K562 (cell line): ENCODE measurements at regions not wholly inside any gene's neighbourhood (a gene's known extent, or its start where the extent isn't known, plus 50 kb on each side); places are given as distances from the start of the nearest gene placed in this dataset.

ENCODE experiments used
- ATAC-seq: fragments of 200-7000 bp; cut with Tn5 transposase; 3 replicates; pipeline ENCODE4 v1.9.1; 2020; ENCODE audit warnings: moderate library complexity
- BruUV-seq: library from RNA; stranded (reverse); fragments of 400-500 nt; replicated peaks from 2 replicates; lab custom pipeline; 2021; lab: Mats Ljungman, UMichigan
- CTCF ChIA-PET: fragments of 300-600 bp; formaldehyde crosslinking; extraction: SDS; loops from one replicate; lab custom pipeline; 2021; ENCODE audit warnings: low intra/inter-chr PET ratio; lab: Yijun Ruan, JAX
- POLR2A ChIA-PET: fragments of 300-600, 350-650 bp; sonication (Branson Sonifier 250); formaldehyde crosslinking; extraction: SDS; loops from one replicate; lab custom pipeline; 2021; ENCODE audit warnings: antibody characterized with exemption, inconsistent platforms; lab: Yijun Ruan, JAX
- DNase-seq, 4 experiments: peaks; one replicate each; pipeline versions ENCODE4 v3.0.0 to v3.0.0-alpha.2; 2011 to 2018; ENCODE audit warnings: low spot score in 3 of 4, mixed read lengths in 3 of 4; ENCODE audit errors: extremely low read depth in 1 of 4
- FAIRE-seq: peaks from 2 replicates; lab custom pipeline; 2011; peaks lifted over from hg19 to GRCh38; lab: Jason Lieb, UNC
- H2AFZ ChIP-seq: 2 replicates; pipeline ENCODE4 v1.6.0; 2011; ENCODE audit warnings: low read depth, low read length, control low read depth, inconsistent platforms
- H3K27ac ChIP-seq: fragments of 200-600 bp; 3 replicates; pipeline ENCODE4 v1.8.0; 2011; ENCODE audit warnings: low read depth, mild to moderate bottlenecking, control low read depth, inconsistent platforms, low read length, moderate library complexity, mixed read lengths; ENCODE audit errors: extremely low read depth
- H3K27me3 ChIP-seq, 2 experiments: fragments of 300-600 bp in 1 of 2; 2 replicates in 1 of 2; 3 replicates in 1 of 2; pipeline versions ENCODE4 v1.6.0 to v1.8.0; 2011; ENCODE audit warnings: inconsistent platforms in 2 of 2, low read length in 2 of 2, mild to moderate bottlenecking in 1 of 2, mixed read lengths in 1 of 2, moderate library complexity in 1 of 2; ENCODE audit not compliant: control insufficient read depth in 2 of 2, insufficient read depth in 2 of 2
- H3K36me3 ChIP-seq: fragments of 300-600 bp; 3 replicates; pipeline ENCODE4 v1.8.0; 2011; ENCODE audit warnings: mild to moderate bottlenecking, low read length, inconsistent platforms; ENCODE audit not compliant: control insufficient read depth, insufficient read depth
- H3K4me1 ChIP-seq, 2 experiments: fragments of 200-600 bp in 1 of 2; replicated peaks in 1 of 2; 2 replicates in 1 of 2; 3 replicates in 1 of 2; pipeline versions ENCODE4 v1.5.1 to v1.8.0; 2011; ENCODE audit warnings: inconsistent platforms in 2 of 2, low read length in 2 of 2, mild to moderate bottlenecking in 1 of 2, mixed read lengths in 1 of 2, moderate library complexity in 1 of 2; ENCODE audit not compliant: control insufficient read depth in 2 of 2, insufficient read depth in 2 of 2
- H3K4me2 ChIP-seq: 2 replicates; pipeline ENCODE4 v1.6.1; 2011; ENCODE audit warnings: low read length, control low read depth, inconsistent platforms, mixed read lengths; ENCODE audit not compliant: insufficient read depth
- H3K4me3 ChIP-seq: fragments of 200-600 bp; sonication (generic), shearing (Covaris generic); 2 replicates; pipeline ENCODE4 v1.5.1; 2016; ENCODE audit warnings: control low read depth, inconsistent platforms
- H3K79me2 ChIP-seq: fragments of 200-600 bp; 3 replicates; pipeline ENCODE4 v1.8.0; 2011; ENCODE audit warnings: low read length, inconsistent platforms; ENCODE audit not compliant: control insufficient read depth, insufficient read depth
- H3K9ac ChIP-seq, 2 experiments: 2 replicates each; pipeline versions ENCODE4 v1.6.0 to v1.6.1; 2011; ENCODE audit warnings: low read depth in 2 of 2, low read length in 2 of 2, control low read depth in 1 of 2, inconsistent platforms in 1 of 2, mild to moderate bottlenecking in 1 of 2, mixed read lengths in 1 of 2; ENCODE audit not compliant: insufficient read depth in 1 of 2
- H3K9me1 ChIP-seq: one replicate; pipeline ENCODE4 v1.6.0; 2011; ENCODE audit warnings: inconsistent platforms, mild to moderate bottlenecking, low read length, moderate library complexity; ENCODE audit not compliant: control insufficient read depth, insufficient read depth
- H3K9me3 ChIP-seq: replicated peaks from 2 replicates; pipeline ENCODE4 v1.5.1; 2011; ENCODE audit warnings: low read depth, low read length, inconsistent platforms; ENCODE audit not compliant: control insufficient read depth, insufficient read depth
- H4K20me1 ChIP-seq: replicated peaks from 2 replicates; pipeline ENCODE4 v1.6.1; 2011; ENCODE audit warnings: low read length, inconsistent platforms, mixed read lengths; ENCODE audit not compliant: control insufficient read depth, insufficient read depth
- BRD9 ChIP-seq: fragments of 450-650 bp; IDR thresholded peaks from 2 replicates; pipeline ENCODE4 v1.6.1; 2018; ENCODE audit warnings: low read depth; ENCODE audit not compliant: partially characterized antibody
- EWSR1 ChIP-seq: fragments of 450-650 bp; IDR thresholded peaks from 2 replicates; pipeline ENCODE4 v1.6.1; 2018; ENCODE audit warnings: borderline replicate concordance, mild to moderate bottlenecking, low read depth, moderate library complexity; ENCODE audit not compliant: partially characterized antibody
- FOS ChIP-seq: IDR thresholded peaks from 3 replicates; pipeline ENCODE4 v1.6.1; 2011; ENCODE audit not compliant: insufficient read length; ENCODE audit errors: extremely low read depth
- NR2C1 ChIP-seq, 2 experiments: fragments of 450-650 bp; IDR thresholded peaks; 2 replicates each; pipeline ENCODE4 v1.6.1; 2017; ENCODE audit warnings: mild to moderate bottlenecking in 2 of 2, antibody characterized with exemption in 1 of 2, inconsistent platforms in 1 of 2, missing compliant biosample characterization in 1 of 2, missing genetic modification characterization in 1 of 2
- ZNF212 ChIP-seq: fragments of 450-650 bp; formaldehyde crosslinking; IDR thresholded peaks from 2 replicates; pipeline ENCODE4 v1.4.0; 2020; ENCODE audit warnings: mild to moderate bottlenecking
- whole genome bisulfite sequencing: fragments of 100-300 bp; shearing (Covaris generic); methylation state at CpG from one replicate; pipeline ENCODE4 v1.1.6; 2016; ENCODE audit warnings: low coverage, mixed read lengths; ENCODE audit not compliant: insufficient coverage; ENCODE audit errors: missing lambda C conversion rate; 5-methylcytosine and 5-hydroxymethylcytosine counted together
- in situ Hi-C: fragments of 300-500 bp; cut with MboI; formaldehyde crosslinking; loops from 4 replicates; pipeline ENCODE4 v1.15.0; 2018; ENCODE audit warnings: inconsistent platforms, mixed read lengths
- intact Hi-C: fragments of 100-400 bp; cut with micrococcal nuclease; formaldehyde crosslinking; loops from 2 replicates; pipeline ENCODE4 v1.14.2; 2022
- TF ChIP-seq, protein P1 (sequence below): fragments of 450-650 bp; IDR thresholded peaks from 2 replicates; pipeline ENCODE4 v1.6.1; 2016; ENCODE audit warnings: mild to moderate bottlenecking, moderate library complexity
- TF ChIP-seq, protein P2 (sequence below): fragments of 450-650 bp; conservative IDR thresholded peaks from 2 replicates; pipeline ENCODE4 v1.6.1; 2016; ENCODE audit warnings: missing genetic modification characterization, low read depth, mild to moderate bottlenecking, missing compliant biosample characterization, moderate library complexity
- TF ChIP-seq, protein P3 (sequence below): fragments of 250-450 bp; sonication (Bioruptor Pico); IDR thresholded peaks from 2 replicates; pipeline ENCODE4 v1.8.0; 2021; ENCODE audit warnings: moderate library complexity, mild to moderate bottlenecking, inconsistent platforms
- TF ChIP-seq, protein P4 (sequence below): fragments of 250-450 bp; sonication (Bioruptor Pico); IDR thresholded peaks from 2 replicates; pipeline ENCODE4 v1.8.0; 2022; ENCODE audit warnings: moderate library complexity, mild to moderate bottlenecking, inconsistent platforms

DNA sequence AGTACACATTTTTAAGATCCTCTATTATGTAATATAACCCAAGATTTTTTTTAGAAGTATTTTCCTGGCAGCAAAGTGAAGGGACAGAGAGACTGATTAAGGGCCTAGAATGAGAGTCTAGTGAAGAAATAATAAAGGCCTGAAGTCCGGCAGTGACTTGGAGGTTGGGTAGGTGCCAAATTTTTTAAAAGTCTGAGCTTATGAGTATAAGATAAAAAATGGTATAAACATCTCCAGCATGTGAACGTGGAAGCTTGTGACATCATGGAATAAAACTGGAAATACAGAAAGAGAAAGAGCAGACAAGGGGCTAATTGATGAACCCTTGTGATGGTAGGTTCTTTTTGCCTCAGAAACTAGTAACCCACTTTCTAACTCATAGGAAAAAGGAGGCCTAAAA, 174.6 kb downstream of the SUCLA2 start:
- Histone ChIP-seq H3K36me3 (no peaks in the 10 kb centered on the region), H3K9me1 (no peaks in the 10 kb centered on the region), H3K4me3 (no peak overlapping the region), H3K4me2 (no peak overlapping the region), H3K27ac (no peak overlapping the region), H4K20me1 (no peaks in the 10 kb centered on the region), H3K9me3 (no peaks in the 10 kb centered on the region), H3K9ac (no peak overlapping the region), H2AFZ (no peak overlapping the region), H3K79me2 (no peaks in the 10 kb centered on the region), H3K27me3 (no peaks in the 10 kb centered on the region; a peak in 1 of 5 replicates), H3K4me1 (no peaks in the 10 kb centered on the region)
- DNase-seq, result no peak
- BruUV-seq, result no TSS peak
- CTCF ChIA-PET, result no interaction called here
- WGBS, result 0% methylated on average over 2 of the region's 2 CpGs
- ATAC-seq, result no peak
- FAIRE-seq, result no peak
- POLR2A ChIA-PET, result no interaction called here
- intact Hi-C loops, result no loop called here
- in situ Hi-C loops, result no loop called here
- TF ChIP-seq, protein P1, sequence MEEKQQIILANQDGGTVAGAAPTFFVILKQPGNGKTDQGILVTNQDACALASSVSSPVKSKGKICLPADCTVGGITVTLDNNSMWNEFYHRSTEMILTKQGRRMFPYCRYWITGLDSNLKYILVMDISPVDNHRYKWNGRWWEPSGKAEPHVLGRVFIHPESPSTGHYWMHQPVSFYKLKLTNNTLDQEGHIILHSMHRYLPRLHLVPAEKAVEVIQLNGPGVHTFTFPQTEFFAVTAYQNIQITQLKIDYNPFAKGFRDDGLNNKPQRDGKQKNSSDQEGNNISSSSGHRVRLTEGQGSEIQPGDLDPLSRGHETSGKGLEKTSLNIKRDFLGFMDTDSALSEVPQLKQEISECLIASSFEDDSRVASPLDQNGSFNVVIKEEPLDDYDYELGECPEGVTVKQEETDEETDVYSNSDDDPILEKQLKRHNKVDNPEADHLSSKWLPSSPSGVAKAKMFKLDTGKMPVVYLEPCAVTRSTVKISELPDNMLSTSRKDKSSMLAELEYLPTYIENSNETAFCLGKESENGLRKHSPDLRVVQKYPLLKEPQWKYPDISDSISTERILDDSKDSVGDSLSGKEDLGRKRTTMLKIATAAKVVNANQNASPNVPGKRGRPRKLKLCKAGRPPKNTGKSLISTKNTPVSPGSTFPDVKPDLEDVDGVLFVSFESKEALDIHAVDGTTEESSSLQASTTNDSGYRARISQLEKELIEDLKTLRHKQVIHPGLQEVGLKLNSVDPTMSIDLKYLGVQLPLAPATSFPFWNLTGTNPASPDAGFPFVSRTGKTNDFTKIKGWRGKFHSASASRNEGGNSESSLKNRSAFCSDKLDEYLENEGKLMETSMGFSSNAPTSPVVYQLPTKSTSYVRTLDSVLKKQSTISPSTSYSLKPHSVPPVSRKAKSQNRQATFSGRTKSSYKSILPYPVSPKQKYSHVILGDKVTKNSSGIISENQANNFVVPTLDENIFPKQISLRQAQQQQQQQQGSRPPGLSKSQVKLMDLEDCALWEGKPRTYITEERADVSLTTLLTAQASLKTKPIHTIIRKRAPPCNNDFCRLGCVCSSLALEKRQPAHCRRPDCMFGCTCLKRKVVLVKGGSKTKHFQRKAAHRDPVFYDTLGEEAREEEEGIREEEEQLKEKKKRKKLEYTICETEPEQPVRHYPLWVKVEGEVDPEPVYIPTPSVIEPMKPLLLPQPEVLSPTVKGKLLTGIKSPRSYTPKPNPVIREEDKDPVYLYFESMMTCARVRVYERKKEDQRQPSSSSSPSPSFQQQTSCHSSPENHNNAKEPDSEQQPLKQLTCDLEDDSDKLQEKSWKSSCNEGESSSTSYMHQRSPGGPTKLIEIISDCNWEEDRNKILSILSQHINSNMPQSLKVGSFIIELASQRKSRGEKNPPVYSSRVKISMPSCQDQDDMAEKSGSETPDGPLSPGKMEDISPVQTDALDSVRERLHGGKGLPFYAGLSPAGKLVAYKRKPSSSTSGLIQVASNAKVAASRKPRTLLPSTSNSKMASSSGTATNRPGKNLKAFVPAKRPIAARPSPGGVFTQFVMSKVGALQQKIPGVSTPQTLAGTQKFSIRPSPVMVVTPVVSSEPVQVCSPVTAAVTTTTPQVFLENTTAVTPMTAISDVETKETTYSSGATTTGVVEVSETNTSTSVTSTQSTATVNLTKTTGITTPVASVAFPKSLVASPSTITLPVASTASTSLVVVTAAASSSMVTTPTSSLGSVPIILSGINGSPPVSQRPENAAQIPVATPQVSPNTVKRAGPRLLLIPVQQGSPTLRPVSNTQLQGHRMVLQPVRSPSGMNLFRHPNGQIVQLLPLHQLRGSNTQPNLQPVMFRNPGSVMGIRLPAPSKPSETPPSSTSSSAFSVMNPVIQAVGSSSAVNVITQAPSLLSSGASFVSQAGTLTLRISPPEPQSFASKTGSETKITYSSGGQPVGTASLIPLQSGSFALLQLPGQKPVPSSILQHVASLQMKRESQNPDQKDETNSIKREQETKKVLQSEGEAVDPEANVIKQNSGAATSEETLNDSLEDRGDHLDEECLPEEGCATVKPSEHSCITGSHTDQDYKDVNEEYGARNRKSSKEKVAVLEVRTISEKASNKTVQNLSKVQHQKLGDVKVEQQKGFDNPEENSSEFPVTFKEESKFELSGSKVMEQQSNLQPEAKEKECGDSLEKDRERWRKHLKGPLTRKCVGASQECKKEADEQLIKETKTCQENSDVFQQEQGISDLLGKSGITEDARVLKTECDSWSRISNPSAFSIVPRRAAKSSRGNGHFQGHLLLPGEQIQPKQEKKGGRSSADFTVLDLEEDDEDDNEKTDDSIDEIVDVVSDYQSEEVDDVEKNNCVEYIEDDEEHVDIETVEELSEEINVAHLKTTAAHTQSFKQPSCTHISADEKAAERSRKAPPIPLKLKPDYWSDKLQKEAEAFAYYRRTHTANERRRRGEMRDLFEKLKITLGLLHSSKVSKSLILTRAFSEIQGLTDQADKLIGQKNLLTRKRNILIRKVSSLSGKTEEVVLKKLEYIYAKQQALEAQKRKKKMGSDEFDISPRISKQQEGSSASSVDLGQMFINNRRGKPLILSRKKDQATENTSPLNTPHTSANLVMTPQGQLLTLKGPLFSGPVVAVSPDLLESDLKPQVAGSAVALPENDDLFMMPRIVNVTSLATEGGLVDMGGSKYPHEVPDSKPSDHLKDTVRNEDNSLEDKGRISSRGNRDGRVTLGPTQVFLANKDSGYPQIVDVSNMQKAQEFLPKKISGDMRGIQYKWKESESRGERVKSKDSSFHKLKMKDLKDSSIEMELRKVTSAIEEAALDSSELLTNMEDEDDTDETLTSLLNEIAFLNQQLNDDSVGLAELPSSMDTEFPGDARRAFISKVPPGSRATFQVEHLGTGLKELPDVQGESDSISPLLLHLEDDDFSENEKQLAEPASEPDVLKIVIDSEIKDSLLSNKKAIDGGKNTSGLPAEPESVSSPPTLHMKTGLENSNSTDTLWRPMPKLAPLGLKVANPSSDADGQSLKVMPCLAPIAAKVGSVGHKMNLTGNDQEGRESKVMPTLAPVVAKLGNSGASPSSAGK, result no peak
- TF ChIP-seq, protein P2, sequence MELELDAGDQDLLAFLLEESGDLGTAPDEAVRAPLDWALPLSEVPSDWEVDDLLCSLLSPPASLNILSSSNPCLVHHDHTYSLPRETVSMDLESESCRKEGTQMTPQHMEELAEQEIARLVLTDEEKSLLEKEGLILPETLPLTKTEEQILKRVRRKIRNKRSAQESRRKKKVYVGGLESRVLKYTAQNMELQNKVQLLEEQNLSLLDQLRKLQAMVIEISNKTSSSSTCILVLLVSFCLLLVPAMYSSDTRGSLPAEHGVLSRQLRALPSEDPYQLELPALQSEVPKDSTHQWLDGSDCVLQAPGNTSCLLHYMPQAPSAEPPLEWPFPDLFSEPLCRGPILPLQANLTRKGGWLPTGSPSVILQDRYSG (tag), result no peak
- TF ChIP-seq BRD9, result no peak
- no peak for TF ChIP-seq FOS
- TF ChIP-seq ZNF212, result no peak
- TF ChIP-seq, protein P3, sequence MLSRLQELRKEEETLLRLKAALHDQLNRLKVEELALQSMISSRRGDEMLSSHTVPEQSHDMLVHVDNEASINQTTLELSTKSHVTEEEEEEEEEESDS, result no peak
- TF ChIP-seq, protein P4, sequence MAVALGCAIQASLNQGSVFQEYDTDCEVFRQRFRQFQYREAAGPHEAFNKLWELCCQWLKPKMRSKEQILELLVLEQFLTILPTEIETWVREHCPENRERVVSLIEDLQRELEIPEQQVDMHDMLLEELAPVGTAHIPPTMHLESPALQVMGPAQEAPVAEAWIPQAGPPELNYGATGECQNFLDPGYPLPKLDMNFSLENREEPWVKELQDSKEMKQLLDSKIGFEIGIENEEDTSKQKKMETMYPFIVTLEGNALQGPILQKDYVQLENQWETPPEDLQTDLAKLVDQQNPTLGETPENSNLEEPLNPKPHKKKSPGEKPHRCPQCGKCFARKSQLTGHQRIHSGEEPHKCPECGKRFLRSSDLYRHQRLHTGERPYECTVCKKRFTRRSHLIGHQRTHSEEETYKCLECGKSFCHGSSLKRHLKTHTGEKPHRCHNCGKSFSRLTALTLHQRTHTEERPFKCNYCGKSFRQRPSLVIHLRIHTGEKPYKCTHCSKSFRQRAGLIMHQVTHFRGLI (CRISPR knock-in tag), result no peak
- TF ChIP-seq NR2C1 (IDR thresholded peaks at IDR 0.05), result no peak
- no peak for TF ChIP-seq NR2C1 (tag; IDR thresholded peaks at IDR 0.05)
- no peak for TF ChIP-seq EWSR1
